Choroid plexus epithelial cell (primary cell): ENCODE measurements at regions not wholly inside any gene's neighbourhood (a gene's known extent, or its start where the extent isn't known, plus 50 kb on each side); places are given as distances from the start of the nearest gene placed in this dataset.

ENCODE experiments used
- DNase-seq: peaks from one replicate; pipeline ENCODE4 v3.0.0-alpha.2; 2010; ENCODE audit warnings: low read depth
- H3K4me3 ChIP-seq: 2 replicates; pipeline ENCODE4 v1.5.1; 2011; ENCODE audit warnings: low read depth, mild to moderate bottlenecking, control low read depth, low read length, moderate library complexity
- TF ChIP-seq, protein P1 (sequence below): conservative IDR thresholded peaks from 2 replicates; pipeline ENCODE4 v1.5.1; 2011; ENCODE audit warnings: low read depth, mild to moderate bottlenecking, control low read depth, inconsistent platforms, low read length, moderate library complexity

DNA sequence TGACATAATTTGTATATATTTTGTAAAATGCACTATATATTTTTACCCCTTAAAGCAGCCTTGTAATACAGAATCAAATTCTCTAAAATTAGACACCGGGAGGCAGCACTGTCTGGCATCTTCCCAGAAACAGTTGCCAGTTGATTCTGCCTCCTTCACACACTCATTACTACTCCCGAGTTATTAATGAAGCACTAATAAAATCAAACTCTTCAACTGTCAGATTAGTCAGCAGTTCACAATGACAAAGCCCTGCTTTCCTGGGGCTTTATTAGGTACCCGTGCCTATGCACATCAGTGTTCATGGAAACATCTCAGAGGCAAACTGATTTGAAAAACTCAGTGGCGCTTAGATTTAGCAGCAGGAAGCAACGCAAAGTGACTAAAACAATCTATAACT is 103.5 kb upstream of the VEGFC start:
- TF ChIP-seq, protein P1, sequence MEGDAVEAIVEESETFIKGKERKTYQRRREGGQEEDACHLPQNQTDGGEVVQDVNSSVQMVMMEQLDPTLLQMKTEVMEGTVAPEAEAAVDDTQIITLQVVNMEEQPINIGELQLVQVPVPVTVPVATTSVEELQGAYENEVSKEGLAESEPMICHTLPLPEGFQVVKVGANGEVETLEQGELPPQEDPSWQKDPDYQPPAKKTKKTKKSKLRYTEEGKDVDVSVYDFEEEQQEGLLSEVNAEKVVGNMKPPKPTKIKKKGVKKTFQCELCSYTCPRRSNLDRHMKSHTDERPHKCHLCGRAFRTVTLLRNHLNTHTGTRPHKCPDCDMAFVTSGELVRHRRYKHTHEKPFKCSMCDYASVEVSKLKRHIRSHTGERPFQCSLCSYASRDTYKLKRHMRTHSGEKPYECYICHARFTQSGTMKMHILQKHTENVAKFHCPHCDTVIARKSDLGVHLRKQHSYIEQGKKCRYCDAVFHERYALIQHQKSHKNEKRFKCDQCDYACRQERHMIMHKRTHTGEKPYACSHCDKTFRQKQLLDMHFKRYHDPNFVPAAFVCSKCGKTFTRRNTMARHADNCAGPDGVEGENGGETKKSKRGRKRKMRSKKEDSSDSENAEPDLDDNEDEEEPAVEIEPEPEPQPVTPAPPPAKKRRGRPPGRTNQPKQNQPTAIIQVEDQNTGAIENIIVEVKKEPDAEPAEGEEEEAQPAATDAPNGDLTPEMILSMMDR = no peak
- H3K4me3 ChIP-seq = no peak overlapping the region
- no peak for DNase-seq

DNA sequence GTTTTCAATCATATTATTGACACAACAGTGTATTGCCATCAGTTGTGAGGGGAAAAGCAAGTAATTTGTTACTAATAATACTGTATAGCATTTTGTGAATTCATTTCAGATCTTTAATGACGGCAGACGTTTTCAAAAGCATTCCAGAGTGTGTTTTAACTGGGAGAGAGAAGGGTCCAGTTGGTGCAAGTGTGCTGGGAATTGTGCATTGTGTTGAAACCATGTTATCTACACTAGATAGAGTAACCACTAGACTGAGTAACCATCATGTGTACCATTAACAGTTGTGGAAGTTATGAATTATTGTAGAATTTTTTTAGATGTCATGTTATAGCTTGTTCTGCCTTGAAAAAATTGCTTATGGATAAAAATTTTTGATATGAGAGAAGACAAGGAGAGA is 104.5 kb upstream of the VEGFC start:
- TF ChIP-seq, protein P1 = no peak
- DNase-seq = no peak
- H3K4me3 ChIP-seq = no peak overlapping the region

DNA sequence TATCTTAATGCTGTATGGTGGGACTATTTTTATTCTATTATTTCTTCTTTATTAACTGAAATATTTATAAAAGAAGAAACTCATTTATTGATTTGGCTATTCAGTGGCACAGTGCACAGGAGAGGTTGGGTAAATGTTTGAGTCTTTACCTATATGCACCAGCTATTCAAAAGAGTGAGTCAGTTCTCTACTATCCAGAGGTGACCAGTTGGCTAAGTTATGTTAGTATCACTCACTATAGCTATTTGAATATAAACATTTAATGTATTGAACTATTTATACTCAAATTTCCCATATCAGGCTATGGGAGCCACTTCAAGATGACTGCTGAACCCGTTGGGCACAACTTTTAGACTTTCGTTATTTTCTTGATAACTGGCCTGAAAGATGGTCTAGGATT is 106.1 kb upstream of the VEGFC start:
- DNase-seq = no peak
- no peak overlapping the region for H3K4me3 ChIP-seq
- TF ChIP-seq, protein P1 = no peak

DNA sequence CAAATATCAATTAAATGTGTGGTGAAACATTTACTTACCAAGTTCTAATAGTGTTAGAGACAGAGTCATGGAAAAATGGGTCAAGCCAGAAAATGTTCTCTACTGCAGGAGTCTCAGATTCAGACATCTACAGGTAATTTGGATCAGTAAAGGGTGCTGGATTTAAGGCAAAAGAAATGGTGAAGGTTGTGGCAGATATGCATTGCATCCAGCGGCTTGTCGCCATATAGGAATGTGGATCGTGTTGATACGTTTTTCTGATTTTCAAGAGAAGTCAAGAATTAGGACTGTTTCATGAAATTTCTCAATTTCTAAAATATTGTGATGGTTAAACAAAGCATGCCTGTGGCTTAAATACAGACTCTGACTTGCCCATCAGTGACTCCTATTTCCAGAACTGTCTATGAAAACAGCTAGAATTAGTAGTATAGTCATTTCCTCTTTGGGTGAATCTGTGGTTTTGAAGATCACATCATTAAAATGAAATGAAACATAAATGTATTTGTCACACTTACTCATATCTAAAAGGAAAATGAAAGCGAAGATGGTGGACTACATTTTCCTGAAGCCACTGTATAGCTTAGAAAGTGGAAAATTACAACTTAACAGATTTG is 110.1 kb upstream of the VEGFC start:
- TF ChIP-seq, protein P1 = no peak
- peak; percentile 94 for DNase-seq
- H3K4me3 ChIP-seq = peak overlapping the region; percentile 20

DNA sequence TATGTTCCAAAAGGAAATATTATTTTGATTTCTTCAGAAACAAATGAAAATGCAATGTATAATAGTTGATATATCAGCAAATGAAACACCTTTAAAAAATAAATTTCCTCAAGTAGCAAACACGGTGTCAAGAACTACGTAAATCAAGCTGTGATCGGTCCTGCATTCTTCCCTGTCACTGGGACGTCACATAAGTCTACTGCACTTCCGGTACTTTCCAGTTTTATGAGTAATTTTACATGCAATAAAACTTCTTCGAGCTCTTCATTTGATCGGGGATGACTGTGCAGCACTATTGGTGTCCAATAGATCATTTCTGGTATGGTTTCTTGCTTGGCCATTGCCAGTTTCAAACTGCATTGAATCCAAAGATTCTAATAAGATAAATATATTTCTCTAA is 114.0 kb upstream of the VEGFC start:
- no peak for DNase-seq
- no peak overlapping the region for H3K4me3 ChIP-seq
- TF ChIP-seq, protein P1 = no peak

DNA sequence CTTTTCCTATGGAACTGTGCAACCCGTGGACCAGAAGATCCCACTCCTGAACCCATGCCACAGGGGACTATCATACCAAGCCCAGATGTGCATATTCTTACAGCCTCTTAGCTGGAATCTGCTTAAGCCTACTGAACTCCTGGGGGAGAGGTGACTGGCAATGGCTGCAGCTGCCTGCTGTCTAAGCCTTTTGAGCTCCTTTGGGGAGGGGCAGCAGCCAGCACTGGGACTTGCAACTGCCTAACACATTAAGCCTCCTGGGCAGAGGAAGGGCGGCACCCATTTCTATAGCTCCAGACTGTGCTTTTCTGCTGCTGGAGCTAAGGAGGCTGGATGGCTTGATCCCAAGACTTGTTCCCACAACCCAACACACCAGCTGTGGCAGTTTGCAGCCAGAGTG is 117.9 kb upstream of the VEGFC start:
- no peak overlapping the region for H3K4me3 ChIP-seq
- TF ChIP-seq, protein P1 = no peak
- no peak for DNase-seq

DNA sequence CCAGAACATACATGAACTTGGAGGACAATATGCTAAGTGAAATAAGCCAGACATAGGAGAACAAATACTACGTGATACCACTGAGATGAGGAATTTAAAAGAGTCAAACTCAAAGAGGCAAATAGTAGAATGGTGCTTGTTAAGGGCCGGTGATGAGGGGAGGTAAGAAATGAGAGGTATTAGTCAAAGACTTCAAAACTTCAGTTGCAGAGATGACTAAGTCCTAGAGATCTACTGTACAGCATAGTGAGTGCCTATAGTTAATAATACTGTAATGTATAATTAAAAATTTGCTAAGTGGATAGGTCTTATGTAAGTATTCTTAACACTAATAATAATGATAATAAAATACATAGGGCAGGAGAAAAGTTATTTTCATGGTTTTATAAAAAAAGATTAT is 126.9 kb upstream of the VEGFC start:
- no peak overlapping the region for H3K4me3 ChIP-seq
- TF ChIP-seq, protein P1 = no peak
- no peak for DNase-seq
